Vagina (tissue), 2 donors: ENCODE measurements at regions not wholly inside any gene's neighbourhood (a gene's known extent, or its start where the extent isn't known, plus 50 kb on each side); places are given as distances from the start of the nearest gene placed in this dataset.
A peak's percentile ranks its signal among the peaks of the same experiment; 100 is the strongest.

Experiments used
- DNase-seq, 2 donors: peaks; one replicate each; pipeline ENCODE4 v3.0.0-alpha.2; 2017; ENCODE audit errors: extremely low spot score in 2 of 2
- H3K27ac ChIP-seq: fragments of 200-600 bp; sonication (generic); one replicate; pipeline ENCODE4 v1.5.1; 2019
- H3K27me3 ChIP-seq: fragments of 200-600 bp; sonication (generic); one replicate; pipeline ENCODE4 v1.5.1; 2019
- H3K36me3 ChIP-seq, 2 donors: fragments of 200-600 bp; sonication (generic); one replicate each; pipeline ENCODE4 v1.5.1; 2017 to 2019
- H3K4me1 ChIP-seq: fragments of 200-600 bp; sonication (generic); one replicate; pipeline ENCODE4 v1.5.1; 2019
- H3K4me3 ChIP-seq, 2 donors: fragments of 200-600 bp; sonication (generic); 1 replicate in 1 of 2; 2 replicates in 1 of 2; pipeline ENCODE4 v1.5.1; 2016 to 2019
- H3K9me3 ChIP-seq: fragments of 200-600 bp; sonication (generic); one replicate; pipeline ENCODE4 v1.5.1; 2019
- CTCF ChIP-seq, 3 experiments: fragments of 450-650 bp in 2 of 3; fragments of 200-600 bp in 1 of 3; sonication (generic) in 1 of 3; IDR thresholded peaks; one replicate each; pipeline ENCODE4 v1.5.1; 2017 to 2019; ENCODE audit warnings: antibody characterized with exemption in 3 of 3, mild to moderate bottlenecking in 2 of 3, moderate library complexity in 2 of 3
- POLR2A ChIP-seq, 2 donors: fragments of 450-650 bp; IDR thresholded peaks; one replicate each; pipeline ENCODE4 v1.6.1; 2017; ENCODE audit warnings: antibody characterized with exemption in 2 of 2, mild to moderate bottlenecking in 2 of 2, moderate library complexity in 2 of 2
- POLR2AphosphoS5 ChIP-seq, 2 donors: sonication (generic); formaldehyde crosslinking; IDR thresholded peaks; one replicate each; pipeline ENCODE4 v1.9.0; 2017; ENCODE audit warnings: antibody characterized with exemption in 2 of 2, mild to moderate bottlenecking in 2 of 2, low read depth in 1 of 2; ENCODE audit not compliant: insufficient read depth in 1 of 2
- intact Hi-C: fragments of 100-400 bp; cut with DNase I; formaldehyde crosslinking; loops from one replicate; pipeline ENCODE4 v1.15.1; 2023

DNA sequence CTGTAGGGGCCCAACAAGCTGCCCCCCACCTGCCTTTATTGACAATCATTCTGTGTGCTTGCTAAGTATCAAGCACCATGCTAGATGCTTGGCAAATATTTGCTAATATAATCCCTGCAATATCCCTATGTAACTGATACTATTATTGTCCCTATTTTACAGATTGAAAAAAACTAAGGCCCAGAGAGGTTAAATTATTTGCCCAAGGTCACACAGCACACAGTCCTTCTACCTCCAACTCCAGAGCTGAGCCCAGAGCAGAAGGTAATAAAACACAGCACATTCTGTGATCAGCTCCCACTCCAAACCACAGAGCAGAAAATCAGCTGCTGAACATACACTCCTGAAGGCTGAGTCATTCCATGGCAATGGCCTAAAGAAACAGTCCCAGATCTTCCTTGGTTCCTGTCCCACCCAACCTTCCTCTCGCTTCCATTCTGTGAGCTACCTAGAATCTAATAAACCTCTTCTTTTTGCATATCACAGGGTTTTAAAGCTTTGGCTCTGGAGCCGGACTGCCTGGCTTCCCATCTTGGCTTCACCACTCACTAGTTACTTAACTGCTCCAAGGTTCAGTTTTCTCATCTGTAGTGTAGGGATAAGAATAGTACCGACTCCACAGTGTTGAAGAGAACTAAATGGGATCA, 66.7 kb upstream of the ADRA1B start:
- H3K27ac ChIP-seq: no peak overlapping the region
- intact Hi-C loops: no loop called here
- no peak for TF ChIP-seq CTCF (IDR thresholded peaks at IDR 0.05)
- TF ChIP-seq POLR2A (IDR thresholded peaks at IDR 0.05): no peak
- no peaks in the 10 kb centered on the region for H3K36me3 ChIP-seq
- no peaks in the 10 kb centered on the region for H3K9me3 ChIP-seq
- no peak for DNase-seq
- H3K27me3 ChIP-seq: no peaks in the 10 kb centered on the region
- no peak overlapping the region for H3K4me3 ChIP-seq
- H3K4me1 ChIP-seq: no peaks in the 10 kb centered on the region

DNA sequence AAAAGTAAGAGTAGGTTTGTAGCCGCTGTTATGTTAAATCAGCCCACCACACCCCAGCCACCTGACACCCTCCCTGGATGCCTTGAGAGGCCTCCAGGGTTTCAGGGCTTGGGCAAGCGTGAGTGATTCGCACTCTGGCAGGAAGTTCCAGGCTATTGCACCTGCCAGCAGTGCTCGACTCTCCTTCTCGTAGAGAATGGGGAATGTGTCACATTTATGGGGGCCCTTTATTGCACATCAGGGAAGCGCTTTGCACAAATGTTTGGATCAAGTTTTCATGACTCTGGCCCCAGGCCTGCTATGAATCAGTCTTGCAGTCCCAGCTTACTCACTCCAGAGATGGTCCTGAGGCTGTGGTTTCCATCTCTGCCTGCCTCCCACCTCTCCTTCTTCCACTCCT, 66.1 kb upstream of the ADRA1B start:
- Histone ChIP-seq H3K27ac (no peak overlapping the region), H3K4me3 (no peak overlapping the region), H3K9me3 (no peaks in the 10 kb centered on the region), H3K4me1 (no peaks in the 10 kb centered on the region), H3K36me3 (no peaks in the 10 kb centered on the region), H3K27me3 (no peaks in the 10 kb centered on the region)
- DNase-seq: peak in 1 of 2 donors; percentile 94
- TF ChIP-seq POLR2A (IDR thresholded peaks at IDR 0.05) (no peak), CTCF (IDR thresholded peaks at IDR 0.05) (no peak), POLR2AphosphoS5 (IDR thresholded peaks at IDR 0.05; ENCODE audit: insufficient read depth in 1 of 2, low read depth in 1 of 2) (peak in 1 of 2 donors; percentile 66)
- intact Hi-C loops: no loop called here

GRCh38 chr5:159851053-159851452, 65.2 kb upstream of the ADRA1B start:
- H3K27me3 ChIP-seq: no peaks in the 10 kb centered on the region
- no peak overlapping the region for H3K4me3 ChIP-seq
- DNase-seq: no peak
- intact Hi-C loops: no loop called here
- H3K9me3 ChIP-seq: no peaks in the 10 kb centered on the region
- H3K27ac ChIP-seq: no peak overlapping the region
- TF ChIP-seq POLR2A (IDR thresholded peaks at IDR 0.05) (no peak), POLR2AphosphoS5 (IDR thresholded peaks at IDR 0.05; ENCODE audit: insufficient read depth in 1 of 2, low read depth in 1 of 2) (no peak), CTCF (IDR thresholded peaks at IDR 0.05) (no peak)
- H3K36me3 ChIP-seq: no peaks in the 10 kb centered on the region
- H3K4me1 ChIP-seq: no peaks in the 10 kb centered on the region

GRCh38 chr5:159854916-159855315, 61.4 kb upstream of the ADRA1B start:
- no peaks in the 10 kb centered on the region for H3K27me3 ChIP-seq
- H3K4me3 ChIP-seq: no peak overlapping the region
- H3K36me3 ChIP-seq: no peaks in the 10 kb centered on the region
- no peaks in the 10 kb centered on the region for H3K9me3 ChIP-seq
- no peaks in the 10 kb centered on the region for H3K4me1 ChIP-seq
- no peak for DNase-seq
- TF ChIP-seq POLR2AphosphoS5 (IDR thresholded peaks at IDR 0.05; ENCODE audit: insufficient read depth in 1 of 2, low read depth in 1 of 2) (no peak), POLR2A (IDR thresholded peaks at IDR 0.05) (no peak), CTCF (IDR thresholded peaks at IDR 0.05) (no peak)
- H3K27ac ChIP-seq: no peak overlapping the region
- intact Hi-C loops: no loop called here

DNA sequence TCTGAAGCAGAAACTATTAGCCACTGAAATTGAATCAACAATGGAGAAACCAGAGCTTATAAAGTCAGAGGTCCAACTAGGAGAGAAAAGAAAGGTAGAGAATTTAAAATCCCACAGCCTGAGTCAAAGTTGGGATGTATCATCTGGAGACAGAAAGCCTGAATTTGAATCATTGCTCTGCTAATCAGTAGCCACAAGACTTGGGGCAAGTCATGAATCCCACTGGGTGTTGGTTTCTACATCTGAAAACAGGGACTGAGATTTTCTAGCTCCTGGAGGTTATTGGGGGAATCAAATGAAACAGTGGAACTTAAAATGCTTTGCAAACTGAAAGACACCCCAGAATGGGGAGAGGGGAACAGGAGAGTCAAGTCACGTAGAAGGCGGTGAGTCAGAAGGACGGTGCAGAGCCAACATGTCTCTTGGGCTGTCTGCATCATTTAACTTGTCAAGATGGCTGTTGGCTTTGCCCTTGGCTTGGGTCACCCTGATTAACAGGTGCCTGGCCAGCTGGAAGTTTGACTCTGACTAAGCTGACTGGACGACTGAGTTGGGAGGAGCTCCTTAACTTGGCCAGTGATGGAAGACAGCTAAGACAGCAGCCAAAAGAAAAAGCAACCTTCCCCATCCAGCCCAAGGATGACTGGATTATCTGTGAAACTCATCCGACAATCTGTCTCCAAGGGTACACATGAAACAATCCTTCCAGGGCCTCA, 60.6 kb upstream of the ADRA1B start:
- H3K9me3 ChIP-seq: no peaks in the 10 kb centered on the region
- no peaks in the 10 kb centered on the region for H3K36me3 ChIP-seq
- no peak overlapping the region for H3K27ac ChIP-seq
- TF ChIP-seq POLR2AphosphoS5 (IDR thresholded peaks at IDR 0.05; ENCODE audit: insufficient read depth in 1 of 2, low read depth in 1 of 2): no peak
- TF ChIP-seq POLR2A (IDR thresholded peaks at IDR 0.05): no peak
- no peak for TF ChIP-seq CTCF (IDR thresholded peaks at IDR 0.05)
- H3K4me1 ChIP-seq: no peaks in the 10 kb centered on the region
- no peaks in the 10 kb centered on the region for H3K27me3 ChIP-seq
- intact Hi-C loops: no loop called here
- no peak overlapping the region for H3K4me3 ChIP-seq
- no peak for DNase-seq
